Islet precursor cell (in vitro differentiated cells): ENCODE measurements at regions not wholly inside any gene's neighbourhood (a gene's known extent, or its start where the extent isn't known, plus 50 kb on each side); places are given as distances from the start of the nearest gene placed in this dataset.
A peak's percentile ranks its signal among the peaks of the same experiment; 100 is the strongest.

Experiments
- DNase-seq: peaks from one replicate; pipeline ENCODE4 v3.0.0-alpha.2; 2018

DNA sequence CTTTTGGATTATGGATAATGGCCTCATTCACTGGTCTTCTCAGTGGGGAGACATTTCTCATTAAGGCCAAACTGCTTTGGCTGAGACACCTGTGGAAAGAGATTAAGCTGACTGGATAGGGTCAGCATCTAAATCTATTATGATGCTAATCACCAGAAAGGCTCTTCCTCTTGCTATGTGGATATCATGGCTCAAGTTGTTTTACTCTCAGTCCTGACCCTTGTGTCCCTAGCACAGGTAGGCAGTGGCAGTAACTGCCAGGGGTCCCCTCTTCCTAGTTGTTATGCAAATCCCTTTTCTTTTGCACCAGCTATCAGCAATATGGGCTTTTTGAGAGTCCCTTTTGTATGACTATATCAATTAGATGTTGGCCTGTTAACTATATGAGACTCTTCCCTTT is 335.7 kb upstream of the PLET1 start:
- DNase-seq: no peak

DNA sequence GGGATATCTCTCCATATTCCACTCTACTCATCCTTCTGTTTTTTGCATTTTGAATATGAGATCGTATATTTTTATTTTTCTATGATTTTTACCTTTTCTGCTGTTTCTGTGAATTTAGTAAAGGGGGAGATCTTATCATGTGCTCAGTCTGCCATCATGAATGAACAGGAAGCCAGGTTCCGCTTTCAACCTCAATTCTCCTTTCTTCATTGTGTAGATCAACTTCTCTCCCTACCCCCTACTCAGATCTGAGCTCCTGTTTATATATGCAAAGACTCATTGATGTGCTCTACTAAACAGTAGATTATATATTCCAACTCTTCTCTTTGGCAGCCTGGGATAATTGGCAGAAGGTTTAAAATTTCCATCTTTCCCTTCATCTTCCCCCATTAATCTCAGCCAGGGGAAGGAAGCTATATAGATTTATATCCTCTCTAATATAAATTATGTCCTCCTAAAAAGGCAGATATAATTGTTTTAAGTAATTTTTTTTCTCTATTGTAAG is 336.7 kb upstream of the PLET1 start:
- no peak for DNase-seq

DNA sequence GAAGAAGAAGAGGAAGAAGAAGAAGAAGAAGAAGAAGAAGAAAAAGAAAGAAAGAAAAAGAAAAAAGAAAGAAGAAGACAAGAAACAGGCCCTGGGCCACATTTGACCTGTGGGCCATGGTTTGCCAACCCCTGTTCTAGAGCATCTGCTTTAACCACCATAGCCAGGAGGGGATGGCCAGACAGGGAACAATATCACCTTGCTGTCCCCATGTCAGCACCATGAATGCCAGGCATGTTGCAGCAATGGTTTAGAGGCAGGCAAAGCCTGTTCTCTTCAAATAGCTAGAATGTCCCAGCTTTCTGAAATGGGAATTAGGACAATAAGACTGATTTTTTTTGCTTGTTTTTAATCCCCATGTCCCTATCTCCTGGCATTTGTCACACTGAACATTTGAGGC is 338.6 kb upstream of the PLET1 start:
- DNase-seq: no peak

DNA sequence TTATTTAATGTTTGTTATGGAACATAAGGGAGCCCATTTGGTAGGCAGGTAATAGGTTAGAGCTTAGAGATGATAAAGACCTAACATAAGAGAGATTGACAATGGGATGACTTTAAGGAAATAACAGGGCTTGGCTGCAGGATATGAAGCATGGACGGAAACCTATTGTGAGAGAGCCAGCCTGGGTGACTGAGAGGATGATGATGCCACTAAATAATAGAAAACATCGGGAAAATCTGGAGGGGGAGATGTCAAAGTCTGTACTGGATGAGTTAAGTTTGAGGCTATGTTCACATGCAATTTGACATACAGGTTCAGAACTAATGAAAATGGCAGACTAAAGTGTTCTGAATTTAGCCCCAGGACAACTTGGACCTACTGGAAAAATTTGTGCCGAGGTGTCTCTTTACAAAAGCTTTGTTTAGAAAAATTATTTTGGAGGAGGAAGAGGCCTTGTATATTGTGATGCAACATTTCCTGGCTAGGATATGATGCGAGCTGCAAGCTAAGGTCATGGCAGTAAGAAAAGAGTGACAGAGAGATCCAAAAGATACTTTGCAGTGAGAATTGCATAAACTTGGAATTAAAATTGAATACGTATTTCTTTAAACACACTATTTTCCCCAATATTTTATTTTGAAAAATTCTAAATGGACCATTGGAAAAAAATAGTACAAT is 339.3 kb upstream of the PLET1 start:
- no peak for DNase-seq

DNA sequence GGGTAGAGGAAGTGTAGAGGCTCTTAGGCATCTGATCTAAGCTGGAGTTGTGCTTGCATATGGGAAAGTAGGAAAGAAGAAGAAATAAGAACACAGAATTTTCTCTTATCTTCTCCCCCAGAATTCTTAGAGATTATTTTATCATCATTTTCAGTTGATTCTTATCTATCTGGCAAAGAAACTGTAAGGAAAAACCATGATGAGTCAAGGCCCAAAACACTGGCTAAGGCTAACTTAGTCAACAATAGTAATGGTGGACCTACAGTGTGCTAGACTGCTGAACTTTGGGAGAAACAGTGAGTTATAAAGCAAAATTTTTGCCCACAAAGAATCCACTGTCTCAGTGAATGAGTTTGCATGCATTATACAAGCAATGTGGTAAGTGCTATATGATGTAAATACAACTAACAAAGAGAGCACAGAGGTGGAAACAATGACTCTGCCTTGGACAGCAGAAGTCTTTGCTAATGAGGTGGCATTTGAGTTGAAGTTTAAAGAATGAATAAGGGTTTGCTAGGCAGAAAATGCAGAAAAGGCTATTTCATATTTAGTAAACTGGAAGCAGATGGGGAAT is 344.5 kb upstream of the PLET1 start:
- DNase-seq: no peak

DNA sequence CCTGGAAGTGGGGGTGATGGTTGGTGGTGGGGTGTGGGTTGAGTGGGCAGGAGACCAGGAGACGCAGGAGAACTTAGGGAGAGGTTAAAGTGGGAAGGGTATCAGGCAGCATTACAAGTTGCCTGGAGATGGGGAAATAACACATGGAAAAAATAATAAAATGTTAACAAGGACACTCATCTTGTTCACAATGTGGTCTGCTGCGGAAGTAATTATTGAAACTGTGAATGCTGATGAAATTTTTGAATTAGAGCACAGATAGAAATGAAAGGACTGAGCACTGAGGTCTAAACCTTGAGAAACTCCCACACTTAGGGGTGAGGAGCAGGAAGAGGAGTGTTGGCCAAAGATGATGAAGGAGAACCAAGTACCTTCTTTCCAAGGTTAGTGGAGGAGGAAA is 346.0 kb upstream of the PLET1 start:
- DNase-seq: no peak

DNA sequence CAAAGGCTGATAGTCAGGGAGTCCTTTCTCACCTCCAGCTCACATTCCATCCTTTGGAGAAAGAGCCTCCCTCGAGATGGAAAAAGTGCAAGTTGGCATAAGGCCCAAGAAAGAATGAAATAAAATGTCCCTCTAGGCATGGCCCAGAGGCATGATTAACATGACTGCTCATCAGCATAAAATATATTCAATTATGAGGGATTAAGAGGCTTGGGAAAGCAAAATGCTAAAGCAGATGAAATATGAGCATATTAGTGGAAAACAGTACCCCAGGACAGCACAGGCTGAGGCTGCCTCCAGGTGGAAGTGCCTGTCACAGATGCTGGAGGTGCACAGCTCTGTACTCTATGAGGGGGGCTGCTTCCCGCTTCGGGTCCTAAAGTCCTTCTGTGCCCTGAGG is 347.8 kb upstream of the PLET1 start:
- DNase-seq: no peak

DNA sequence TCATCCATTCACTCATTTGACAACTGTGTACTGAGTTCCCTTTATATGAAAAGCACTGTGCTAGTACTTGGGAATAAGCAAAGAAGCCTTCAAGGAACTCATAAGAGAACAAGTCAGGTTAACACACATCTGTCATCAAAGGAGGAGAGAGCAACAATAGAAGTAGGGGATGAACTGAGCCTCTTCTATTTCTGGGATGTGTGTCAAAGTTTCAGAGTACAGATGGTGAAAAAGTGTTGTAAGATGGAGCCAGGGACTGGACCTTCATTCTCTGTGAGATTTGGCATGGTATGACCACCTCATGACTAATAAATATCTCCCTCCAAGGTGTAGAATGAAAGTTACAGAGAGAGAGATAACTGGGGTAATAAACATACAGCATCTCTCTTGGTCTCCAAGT is 349.8 kb upstream of the PLET1 start:
- DNase-seq: no peak

DNA sequence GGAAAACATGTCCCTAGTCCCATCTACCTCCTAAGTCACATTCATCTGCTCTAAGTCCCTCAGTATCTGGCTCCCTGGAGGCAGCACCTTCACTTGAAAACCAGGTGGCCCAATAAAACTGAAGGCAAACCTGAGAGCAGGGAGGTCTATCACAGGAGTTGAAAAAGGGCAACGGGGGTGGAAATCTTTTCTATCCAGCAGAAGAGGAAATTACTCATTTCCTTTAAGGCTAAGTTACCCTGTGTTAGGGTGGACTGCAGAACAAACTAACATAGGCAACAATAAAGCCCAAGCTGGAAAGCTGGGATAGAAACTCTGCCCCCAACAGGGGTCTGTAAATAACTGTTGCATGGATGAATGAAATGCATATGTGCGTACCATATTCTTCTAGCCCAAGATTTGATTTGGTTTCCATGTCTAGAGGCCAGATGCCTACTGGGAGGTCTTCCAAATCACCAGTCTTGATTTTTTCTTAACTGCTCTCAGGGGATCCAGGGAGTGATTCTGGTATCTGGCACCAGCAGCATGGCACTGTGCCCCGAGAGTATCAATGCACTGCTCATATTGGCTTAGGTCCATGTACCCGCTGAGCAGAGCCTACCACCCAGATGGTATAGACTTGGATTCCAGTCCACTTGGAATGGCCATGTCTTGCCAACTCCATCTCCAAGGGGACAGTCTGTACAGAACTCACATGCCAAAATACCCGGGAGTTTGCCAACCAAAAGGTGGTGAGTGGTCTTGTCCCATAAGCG is 350.0 kb upstream of the NCAM1 start:
- no peak for DNase-seq

DNA sequence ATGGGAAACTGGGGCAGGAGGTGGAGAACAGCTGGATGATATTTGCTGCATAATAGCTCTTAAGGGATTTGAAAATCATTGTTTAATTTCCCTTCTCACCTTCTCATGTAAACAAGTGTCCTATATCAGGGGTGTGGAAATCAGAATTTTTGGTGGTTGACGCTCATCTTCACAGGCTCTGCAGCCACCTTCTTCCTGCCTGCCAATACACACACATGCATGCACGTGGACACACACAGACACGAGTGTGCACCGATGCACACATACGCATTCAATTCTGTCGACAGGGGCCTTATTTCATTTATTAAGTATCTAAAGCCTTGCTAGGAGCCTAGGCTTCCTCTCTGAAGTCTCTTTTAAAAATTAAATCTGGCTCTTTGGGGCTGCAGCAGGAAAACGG is 349.4 kb upstream of the NCAM1 start:
- DNase-seq: no peak

DNA sequence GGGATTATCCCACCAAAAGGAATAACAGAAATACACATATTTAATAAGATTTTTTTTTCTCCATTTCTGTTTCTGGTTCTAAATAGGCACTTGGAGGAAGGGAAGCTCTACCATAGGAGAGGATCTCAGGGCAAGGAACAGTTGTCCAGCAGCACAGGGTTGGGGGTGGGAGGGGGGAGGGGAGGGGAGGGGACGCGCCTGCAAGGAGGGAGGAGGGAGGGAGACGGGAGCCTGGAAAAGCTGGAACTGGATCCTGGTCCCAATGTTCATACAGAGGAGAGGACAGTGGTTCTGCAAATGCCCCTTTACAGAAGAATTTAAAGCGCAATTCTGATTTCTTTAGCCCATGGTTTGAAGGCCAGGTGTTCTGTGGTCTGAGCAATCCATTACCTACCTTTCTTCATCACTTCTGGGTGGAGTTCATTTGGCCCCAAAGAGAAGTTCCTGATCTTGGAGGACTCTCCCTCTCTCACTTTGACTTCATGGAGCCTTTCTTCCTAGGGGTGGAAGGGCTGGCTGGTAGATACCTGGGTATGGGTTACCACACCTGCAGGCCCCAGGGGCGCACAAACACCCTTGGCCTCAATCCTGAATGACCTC is 348.9 kb upstream of the NCAM1 start:
- DNase-seq: peak; percentile 70

DNA sequence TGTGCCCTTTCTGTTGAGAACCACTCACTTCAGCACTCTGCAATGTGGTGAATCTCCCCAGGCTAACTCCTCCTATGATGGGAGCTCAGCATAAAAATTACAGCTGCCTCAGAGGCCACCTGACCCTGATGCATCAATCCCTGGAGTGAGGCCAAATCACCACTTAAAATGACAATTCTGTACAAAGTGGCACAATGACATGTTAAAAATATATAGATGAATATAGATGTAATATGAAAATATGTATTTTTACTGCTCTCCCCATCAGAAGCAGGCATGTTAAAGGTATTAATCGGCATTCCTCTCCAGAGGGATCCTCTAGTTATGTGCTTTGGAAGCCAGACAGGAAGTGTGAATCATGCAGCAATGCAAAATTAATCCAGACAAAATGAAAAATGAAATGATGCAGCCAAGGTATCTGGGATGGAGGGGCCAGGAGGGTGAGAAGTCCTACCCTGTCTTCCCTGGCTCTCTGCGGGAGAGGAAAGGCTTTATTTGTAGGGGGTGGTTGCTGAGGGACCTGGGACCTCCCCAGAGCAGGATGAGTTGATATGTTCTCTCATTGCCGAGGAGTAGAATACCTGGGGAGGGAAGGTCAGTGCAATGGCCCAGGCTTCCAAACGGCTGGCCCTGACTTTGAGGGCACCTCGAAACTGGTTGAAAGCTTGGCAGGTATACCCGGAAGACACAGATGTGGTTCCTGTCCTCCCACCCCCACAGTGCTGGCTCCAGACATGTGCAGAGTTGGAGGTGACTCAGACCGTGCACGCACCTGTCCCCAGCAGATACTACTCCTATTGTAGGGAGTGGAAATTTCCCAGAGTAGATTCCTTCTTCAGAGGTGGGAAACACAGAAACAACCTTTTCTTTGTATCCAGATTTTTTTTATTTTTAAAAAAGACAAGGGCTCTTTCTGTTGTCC is 347.9 kb upstream of the NCAM1 start:
- peak; percentile 60 for DNase-seq

DNA sequence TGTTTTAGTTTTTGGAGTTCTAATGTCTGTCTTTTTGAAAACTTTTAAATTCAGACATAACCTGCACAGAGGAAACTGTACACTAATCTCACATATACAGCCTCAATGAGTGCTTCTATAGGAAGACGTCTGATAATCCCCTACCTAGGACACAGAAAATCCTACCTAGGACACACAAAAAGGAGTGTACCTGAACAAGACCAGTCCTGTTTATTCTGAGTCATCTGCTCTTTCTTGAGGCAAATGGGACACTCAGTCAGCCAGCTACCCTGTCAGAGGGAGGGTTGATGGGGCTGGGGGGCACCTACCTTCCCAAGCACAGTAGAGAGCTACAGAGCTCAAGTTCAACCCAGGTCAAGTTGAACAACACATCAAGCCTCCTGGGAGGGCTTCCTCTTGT is 346.6 kb upstream of the NCAM1 start:
- peak; percentile 42 for DNase-seq

DNA sequence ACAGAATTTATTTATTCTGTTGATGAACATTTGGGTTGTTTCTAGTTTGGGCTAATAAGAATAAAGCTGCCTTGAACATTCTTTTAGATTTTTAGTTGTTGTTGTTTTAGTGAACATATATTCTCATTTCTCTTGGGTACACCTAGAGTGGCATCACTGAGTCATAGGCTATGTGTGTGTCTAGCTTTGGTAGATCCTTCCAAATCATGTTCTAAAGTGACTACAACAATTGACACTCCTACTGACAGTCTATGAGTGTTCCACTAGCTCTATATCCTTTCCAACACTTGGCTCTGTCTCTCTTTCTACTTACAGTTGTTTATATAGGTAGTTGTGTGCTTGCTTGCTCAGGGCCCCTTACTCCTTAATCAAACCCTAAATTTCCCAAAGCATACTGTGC is 346.0 kb upstream of the NCAM1 start:
- no peak for DNase-seq

DNA sequence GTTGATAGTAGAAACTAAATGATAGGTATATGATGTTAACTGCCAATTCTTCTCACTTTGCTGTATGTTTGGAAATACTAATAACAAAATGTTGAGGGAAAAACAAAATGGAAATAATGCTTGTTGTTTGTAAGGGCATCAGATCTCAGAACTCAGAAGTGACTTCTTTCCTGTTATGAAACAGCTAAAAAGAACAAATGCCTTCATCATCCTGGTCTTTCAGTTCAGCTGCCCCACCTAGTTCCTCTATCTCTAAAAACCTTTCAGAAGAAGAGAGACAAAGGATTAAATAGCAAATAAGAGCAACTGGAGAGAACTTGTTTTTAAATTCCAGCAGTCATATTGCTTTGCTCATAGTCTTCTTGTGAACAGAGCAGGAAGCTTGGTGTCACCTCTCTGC is 345.3 kb upstream of the NCAM1 start:
- DNase-seq: no peak

DNA sequence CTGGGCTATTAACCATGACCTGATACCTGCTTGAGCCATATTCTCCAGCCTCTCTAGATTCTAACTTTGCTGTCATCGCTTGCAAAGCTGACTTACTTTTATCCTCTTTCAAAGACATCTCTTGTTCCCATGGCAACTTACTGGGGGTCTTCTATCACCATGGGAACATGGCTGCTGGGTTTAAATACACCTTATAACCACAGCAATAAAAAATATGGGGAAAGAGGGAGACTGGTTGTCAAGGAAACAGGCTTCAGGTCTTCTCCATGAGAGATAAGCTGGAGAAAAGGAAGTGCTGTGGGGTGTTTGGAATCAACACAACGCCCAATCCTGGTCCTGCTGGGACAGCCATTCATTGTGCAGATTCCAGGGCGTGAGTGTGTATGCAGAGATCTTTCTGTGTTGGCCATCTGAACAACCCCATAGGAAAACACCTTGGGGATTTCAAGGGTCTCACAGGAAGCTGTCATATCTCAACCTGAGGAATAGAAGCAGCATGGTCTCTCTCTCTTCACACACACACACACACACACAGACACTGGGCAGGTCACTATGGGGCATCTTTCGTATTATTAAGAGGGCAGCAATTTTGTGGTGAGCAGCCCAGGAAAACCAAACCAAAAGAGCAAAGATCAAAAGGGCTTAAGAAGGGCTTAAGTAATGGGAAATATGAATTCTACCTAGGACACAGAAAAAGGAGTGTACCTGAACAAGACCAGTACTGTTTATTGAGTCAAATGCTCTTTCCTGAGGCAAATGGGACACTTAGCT is 344.7 kb upstream of the NCAM1 start:
- DNase-seq: no peak

DNA sequence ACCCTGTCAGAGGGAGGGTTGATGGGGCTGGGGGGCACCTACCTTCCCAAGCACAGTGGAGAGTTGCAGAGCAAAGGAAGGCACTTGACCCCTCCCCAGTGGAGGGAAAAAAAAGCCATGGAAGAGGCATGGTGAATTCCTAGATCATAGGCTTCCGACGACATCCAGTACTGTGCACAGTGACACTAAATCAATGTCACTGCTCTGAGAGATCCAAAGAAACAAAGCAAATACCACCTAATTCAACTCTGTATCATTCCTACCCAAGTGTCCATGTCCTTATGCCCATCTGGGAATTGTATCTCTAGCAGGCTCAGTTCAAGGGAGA is 344.2 kb upstream of the NCAM1 start:
- no peak for DNase-seq

DNA sequence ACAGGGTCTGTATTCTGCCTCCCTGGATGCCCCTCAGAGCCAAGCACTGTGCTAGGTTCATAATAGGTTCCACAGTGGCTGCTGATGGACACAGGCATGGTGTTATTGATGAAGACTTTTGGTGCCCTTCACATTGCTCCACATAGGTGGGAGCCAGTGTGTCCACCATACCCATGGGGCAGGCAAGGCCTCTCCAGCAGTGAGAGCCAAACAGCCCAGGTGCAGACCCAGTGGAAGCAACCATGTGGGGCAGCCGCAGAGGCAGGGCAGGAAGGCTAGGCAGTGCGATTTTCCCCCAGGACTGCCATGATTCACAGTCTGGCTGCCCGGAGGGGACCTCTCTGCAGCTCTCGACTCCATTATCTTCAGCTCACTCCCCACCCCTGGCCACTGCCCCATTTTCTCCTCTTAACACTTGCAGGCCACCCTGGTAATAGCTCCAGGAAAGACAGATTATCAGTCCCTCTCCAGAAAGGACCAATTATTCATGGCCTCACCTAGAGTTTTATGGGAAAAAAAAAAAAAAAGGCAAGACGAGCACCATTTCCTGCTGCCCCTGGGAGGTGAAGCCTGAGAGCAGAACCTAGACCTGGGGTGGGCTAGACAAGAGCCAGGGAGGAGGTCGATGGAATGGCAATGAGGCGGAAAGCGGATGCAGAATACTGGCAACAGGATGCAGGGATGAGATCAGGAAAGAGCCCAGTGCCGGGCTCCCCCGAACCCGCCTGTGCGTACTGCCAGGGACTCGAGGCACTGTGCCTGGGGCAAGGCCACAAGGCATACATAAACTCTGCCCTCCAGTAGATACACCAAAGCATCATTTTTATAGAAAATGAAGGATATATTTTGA is 343.0 kb upstream of the NCAM1 start:
- peak; percentile 66 for DNase-seq

DNA sequence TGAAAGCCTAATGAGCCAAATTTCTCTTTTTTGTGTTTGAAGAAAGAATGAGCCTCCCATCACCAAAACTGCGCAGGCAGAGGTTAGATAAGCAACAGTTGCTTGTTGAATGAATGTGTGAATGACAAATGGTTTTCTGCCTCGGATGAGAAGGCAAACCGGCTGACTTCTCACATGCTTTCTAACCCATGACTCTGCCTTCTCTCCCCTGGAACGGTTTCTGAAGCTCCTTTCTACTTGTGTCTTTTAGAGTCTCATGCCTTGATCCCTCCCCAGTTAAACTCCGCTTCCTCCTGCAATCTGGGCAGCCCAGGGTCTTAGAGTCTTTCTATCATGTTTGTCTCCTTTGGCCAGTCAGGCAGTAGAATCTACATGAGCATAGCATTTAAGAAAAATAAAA is 342.1 kb upstream of the NCAM1 start:
- no peak for DNase-seq

DNA sequence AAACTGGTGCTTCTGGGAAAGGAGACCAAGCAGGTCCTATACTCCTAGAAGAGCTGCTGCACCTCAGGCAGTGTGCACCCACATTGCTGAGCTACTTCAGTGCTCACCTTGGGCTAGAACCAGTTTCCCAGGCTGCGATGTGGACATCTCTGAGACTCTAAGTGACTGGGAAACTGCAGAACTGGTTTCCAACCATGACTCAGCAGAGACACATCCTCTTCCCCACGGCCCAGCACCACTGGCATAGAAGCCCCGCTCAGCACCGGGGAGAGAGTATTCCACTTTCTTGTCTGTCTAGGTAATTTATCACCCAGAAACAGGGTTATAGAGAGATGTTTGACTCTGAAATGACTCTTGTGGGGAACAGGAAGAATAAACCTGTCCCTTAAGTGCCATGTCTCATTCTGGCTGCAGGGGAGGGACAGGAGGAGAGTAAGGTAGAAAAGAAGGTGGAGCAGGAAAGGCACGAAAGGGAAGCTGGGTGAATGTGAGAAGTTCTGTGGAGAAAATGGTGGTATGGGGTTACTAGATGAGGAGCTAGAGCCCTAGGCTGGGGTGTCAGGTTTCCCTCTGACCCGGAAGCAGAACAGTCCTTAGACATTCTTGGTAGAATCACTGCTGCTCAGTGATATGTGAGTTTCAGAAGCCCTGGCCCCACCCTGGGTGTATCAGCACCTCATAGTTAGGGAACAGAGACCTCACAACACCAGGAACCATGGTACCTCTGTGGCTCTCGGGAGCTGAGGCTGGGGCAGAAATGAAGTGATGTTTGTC is 340.4 kb upstream of the NCAM1 start:
- peak; percentile 91 for DNase-seq
